ENCODE measurements at regions not wholly inside any gene's neighbourhood (a gene's known extent, or its start where the extent isn't known, plus 50 kb on each side); places are given as distances from the start of the nearest gene placed in this dataset.

- no peaks in the 10 kb centered on the region for H3K27me3 ChIP-seq
- TF ChIP-seq EP300 (IDR thresholded peaks at IDR 0.05) (no peak), POLR2A (IDR thresholded peaks at IDR 0.05) (no peak), CTCF (IDR thresholded peaks at IDR 0.05) (no peak), POLR2AphosphoS5 (IDR thresholded peaks at IDR 0.05) (no peak)
- WGBS, 2 donors, result 84 to 86% methylated on average over 3 of the region's 3 CpGs
- no peak overlapping the region for H3K4me3 ChIP-seq
- no peak for ATAC-seq (ENCODE audit: low FRiP score in 2 of 2)
- no peaks in the 10 kb centered on the region for H3K36me3 ChIP-seq
- no peaks in the 10 kb centered on the region for H3K9me3 ChIP-seq
- H3K4me1 ChIP-seq, result no peaks in the 10 kb centered on the region
- DNase-seq, result no peak
- H3K27ac ChIP-seq, result no peak overlapping the region
Measured at GRCh38 chr3:6119367-6119766, 741.5 kb upstream of the GRM7 start.

- DNase-seq (no peak), ATAC-seq (ENCODE audit: low FRiP score in 2 of 2) (no peak)
- H3K27ac ChIP-seq, result no peak overlapping the region
- no peaks in the 10 kb centered on the region for H3K27me3 ChIP-seq
- no peaks in the 10 kb centered on the region for H3K9me3 ChIP-seq
- no peaks in the 10 kb centered on the region for H3K4me1 ChIP-seq
- TF ChIP-seq POLR2A (IDR thresholded peaks at IDR 0.05) (no peak), POLR2AphosphoS5 (IDR thresholded peaks at IDR 0.05) (no peak), CTCF (IDR thresholded peaks at IDR 0.05) (no peak), EP300 (IDR thresholded peaks at IDR 0.05) (no peak)
- 48 to 53% methylated on average over 5 of the region's 5 CpGs for WGBS, 2 donors
- H3K4me3 ChIP-seq, result no peak overlapping the region
- H3K36me3 ChIP-seq, result no peaks in the 10 kb centered on the region
Measured at GRCh38 chr3:6120786-6121185, 740.1 kb upstream of the GRM7 start.

GRCh38 chr3:6124875-6125274, 736.0 kb upstream of the GRM7 start:
- H3K27me3 ChIP-seq, result no peaks in the 10 kb centered on the region
- H3K4me3 ChIP-seq, result no peak overlapping the region
- TF ChIP-seq EP300 (IDR thresholded peaks at IDR 0.05), result no peak
- TF ChIP-seq POLR2AphosphoS5 (IDR thresholded peaks at IDR 0.05), result no peak
- no peak for TF ChIP-seq CTCF (IDR thresholded peaks at IDR 0.05)
- TF ChIP-seq POLR2A (IDR thresholded peaks at IDR 0.05), result no peak
- WGBS, 2 donors, result 60 to 68% methylated on average over 5 of the region's 5 CpGs
- no peaks in the 10 kb centered on the region for H3K9me3 ChIP-seq
- H3K27ac ChIP-seq, result no peak overlapping the region
- ATAC-seq (ENCODE audit: low FRiP score in 2 of 2) (no peak), DNase-seq (no peak)
- H3K36me3 ChIP-seq, result no peaks in the 10 kb centered on the region
- H3K4me1 ChIP-seq, result no peaks in the 10 kb centered on the region

- H3K4me3 ChIP-seq, result no peak overlapping the region
- no peaks in the 10 kb centered on the region for H3K9me3 ChIP-seq
- H3K36me3 ChIP-seq, result no peaks in the 10 kb centered on the region
- TF ChIP-seq POLR2A (IDR thresholded peaks at IDR 0.05) (no peak), POLR2AphosphoS5 (IDR thresholded peaks at IDR 0.05) (no peak), CTCF (IDR thresholded peaks at IDR 0.05) (no peak), EP300 (IDR thresholded peaks at IDR 0.05) (no peak)
- WGBS, 2 donors, result 42 to 60% methylated on average over 3 of the region's 3 CpGs
- DNase-seq (no peak), ATAC-seq (ENCODE audit: low FRiP score in 2 of 2) (no peak)
- H3K27ac ChIP-seq, result no peak overlapping the region
- H3K4me1 ChIP-seq, result no peaks in the 10 kb centered on the region
- H3K27me3 ChIP-seq, result no peaks in the 10 kb centered on the region
Measured at GRCh38 chr3:6125520-6125919, 735.4 kb upstream of the GRM7 start.

GRCh38 chr3:6132684-6133432, 728.1 kb upstream of the GRM7 start:
- no peak overlapping the region for H3K27ac ChIP-seq
- no peak for ATAC-seq (ENCODE audit: low FRiP score in 2 of 2)
- TF ChIP-seq POLR2A (IDR thresholded peaks at IDR 0.05) (no peak), POLR2AphosphoS5 (IDR thresholded peaks at IDR 0.05) (no peak), CTCF (IDR thresholded peaks at IDR 0.05) (no peak), EP300 (IDR thresholded peaks at IDR 0.05) (no peak)
- no peak overlapping the region for H3K4me3 ChIP-seq
- H3K4me1 ChIP-seq, result no peaks in the 10 kb centered on the region
- H3K36me3 ChIP-seq, result no peaks in the 10 kb centered on the region
- whole genome bisulfite sequencing, 2 donors, result 79 to 88% methylated on average over 8 of the region's 8 CpGs
- DNase-seq, result no peak
- no peaks in the 10 kb centered on the region for H3K9me3 ChIP-seq
- no peaks in the 10 kb centered on the region for H3K27me3 ChIP-seq
